NCI-H82 (cell line): ENCODE measurements at regions not wholly inside any gene's neighbourhood (a gene's known extent, or its start where the extent isn't known, plus 50 kb on each side); places are given as distances from the start of the nearest gene placed in this dataset.

Experiments used
- DNase-seq: peaks from one replicate; lab custom pipeline; 2025; lab: John Stamatoyannopoulos, UW

GRCh38 chr22:27224485-27225374 is 567.3 kb downstream of the MIAT start:
- DNase-seq = no peak

GRCh38 chr22:27226666-27227065 is 569.3 kb downstream of the MIAT start:
- DNase-seq = no peak

GRCh38 chr22:27228771-27229170 is 571.4 kb downstream of the MIAT start:
- no peak for DNase-seq

- no peak for DNase-seq
These were observed 571.4 kb downstream of the MN1 start for GRCh38 chr22:27230189-27230588.

GRCh38 chr22:27231266-27231665 is 570.3 kb downstream of the MN1 start:
- DNase-seq = no peak

GRCh38 chr22:27232077-27232476 is 569.5 kb downstream of the MN1 start:
- no peak for DNase-seq

GRCh38 chr22:27237080-27237741 is 564.3 kb downstream of the MN1 start:
- DNase-seq = no peak

- no peak for DNase-seq
These were observed 562.5 kb downstream of the MN1 start for GRCh38 chr22:27238935-27239510.

GRCh38 chr22:27239520-27239919 is 562.0 kb downstream of the MN1 start:
- no peak for DNase-seq

GRCh38 chr22:27240298-27241075 is 561.1 kb downstream of the MN1 start:
- no peak for DNase-seq

GRCh38 chr22:27241430-27242321 is 559.9 kb downstream of the MN1 start:
- DNase-seq = no peak

- no peak for DNase-seq
These were observed 559.1 kb downstream of the MN1 start for GRCh38 chr22:27242474-27242873.

- no peak for DNase-seq
These were observed 558.5 kb downstream of the MN1 start for GRCh38 chr22:27242917-27243589.

GRCh38 chr22:27244328-27244727 is 557.2 kb downstream of the MN1 start:
- no peak for DNase-seq

- no peak for DNase-seq
These were observed 556.5 kb downstream of the MN1 start for GRCh38 chr22:27245056-27245455.

GRCh38 chr22:27246558-27246957 is 555.0 kb downstream of the MN1 start:
- DNase-seq = no peak

GRCh38 chr22:27247701-27248434 is 553.7 kb downstream of the MN1 start:
- no peak for DNase-seq

GRCh38 chr22:27250418-27250817 is 551.1 kb downstream of the MN1 start:
- no peak for DNase-seq

GRCh38 chr22:27250886-27251285 is 550.7 kb downstream of the MN1 start:
- DNase-seq = no peak

- no peak for DNase-seq
These were observed 550.0 kb downstream of the MN1 start for GRCh38 chr22:27251563-27251962.
